Trophoblast cell (in vitro differentiated cells and primary cell): ENCODE measurements at regions not wholly inside any gene's neighbourhood (a gene's known extent, or its start where the extent isn't known, plus 50 kb on each side); places are given as distances from the start of the nearest gene placed in this dataset.
"Not testable (repeated sequence)": the region's sequence is repeated elsewhere in the genome, so short reads cannot be mapped to it uniquely, and the experiment has no call there.

ENCODE experiments used
- DNase-seq, 2 donors: peaks; one replicate each; pipeline ENCODE4 v3.0.0-alpha.2; 2016
- H2AFZ ChIP-seq: 2 replicates; pipeline ENCODE4 v1.6.1; 2013; ENCODE audit warnings: low read length, moderate library complexity, mild to moderate bottlenecking; ENCODE audit not compliant: insufficient read depth, poor library complexity
- H2AK5ac ChIP-seq: 2 replicates; pipeline ENCODE4 v1.6.1; 2013; ENCODE audit warnings: mild to moderate bottlenecking, low read length
- H2BK120ac ChIP-seq: 2 replicates; pipeline ENCODE4 v1.6.1; 2013; ENCODE audit warnings: low read length, mild to moderate bottlenecking, moderate library complexity; ENCODE audit not compliant: insufficient read depth, poor library complexity
- H2BK12ac ChIP-seq: 2 replicates; pipeline ENCODE4 v1.6.1; 2013; ENCODE audit warnings: mild to moderate bottlenecking, low read length, moderate library complexity
- H2BK5ac ChIP-seq: 2 replicates; pipeline ENCODE4 v1.6.1; 2013; ENCODE audit warnings: low read length, low read depth, moderate library complexity, mild to moderate bottlenecking; ENCODE audit not compliant: poor library complexity
- H3K14ac ChIP-seq: 2 replicates; pipeline ENCODE4 v1.6.1; 2013; ENCODE audit warnings: mild to moderate bottlenecking, low read length
- H3K18ac ChIP-seq: 2 replicates; pipeline ENCODE4 v1.6.1; 2013; ENCODE audit warnings: mild to moderate bottlenecking, low read length
- H3K23ac ChIP-seq: 2 replicates; pipeline ENCODE4 v1.6.1; 2013; ENCODE audit warnings: low read length
- H3K27ac ChIP-seq: 2 replicates; pipeline ENCODE4 v1.5.1; 2013; ENCODE audit warnings: low read depth, mild to moderate bottlenecking, inconsistent platforms, low read length, moderate library complexity
- H3K27me3 ChIP-seq: 2 replicates; pipeline ENCODE4 v1.6.1; 2013; ENCODE audit warnings: inconsistent platforms, mild to moderate bottlenecking, low read length, moderate library complexity; ENCODE audit not compliant: insufficient read depth
- H3K36me3 ChIP-seq, 2 experiments: 1 replicate in 1 of 2; 2 replicates in 1 of 2; pipeline ENCODE4 v1.6.1; 2013; ENCODE audit warnings: low read length in 2 of 2, mild to moderate bottlenecking in 2 of 2, moderate library complexity in 1 of 2; ENCODE audit not compliant: insufficient read depth in 2 of 2, control insufficient read depth in 1 of 2
- H3K4ac ChIP-seq: 2 replicates; pipeline ENCODE4 v1.6.1; 2013; ENCODE audit warnings: low read depth, mild to moderate bottlenecking, low read length, moderate library complexity
- H3K4me1 ChIP-seq, 2 experiments: 1 replicate in 1 of 2; 2 replicates in 1 of 2; pipeline ENCODE4 v1.6.1; 2013; ENCODE audit warnings: low read length in 2 of 2, mild to moderate bottlenecking in 2 of 2, moderate library complexity in 1 of 2; ENCODE audit not compliant: insufficient read depth in 2 of 2, control insufficient read depth in 1 of 2
- H3K4me2 ChIP-seq: 2 replicates; pipeline ENCODE4 v1.6.1; 2013; ENCODE audit warnings: inconsistent platforms, mild to moderate bottlenecking, low read length, moderate library complexity
- H3K4me3 ChIP-seq: 2 replicates; pipeline ENCODE4 v1.5.1; 2013; ENCODE audit warnings: mild to moderate bottlenecking, low read depth, low read length, inconsistent platforms
- H3K79me1 ChIP-seq: one replicate; pipeline ENCODE4 v1.6.1; 2013; ENCODE audit warnings: low read length
- H3K79me2 ChIP-seq: 2 replicates; pipeline ENCODE4 v1.6.1; 2013; ENCODE audit warnings: low read length, mild to moderate bottlenecking; ENCODE audit not compliant: control insufficient read depth, insufficient read depth, poor library complexity
- H3K9ac ChIP-seq: 2 replicates; pipeline ENCODE4 v1.6.1; 2013; ENCODE audit warnings: mild to moderate bottlenecking, low read length
- H3K9me3 ChIP-seq: 2 replicates; pipeline ENCODE4 v1.6.1; 2013; ENCODE audit warnings: low read depth, mild to moderate bottlenecking, control low read depth, inconsistent platforms, low read length; ENCODE audit not compliant: insufficient read depth
- H4K12ac ChIP-seq: 2 replicates; pipeline ENCODE4 v1.6.1; 2013; ENCODE audit warnings: low read depth, mild to moderate bottlenecking, low read length, moderate library complexity
- H4K8ac ChIP-seq: 2 replicates; pipeline ENCODE4 v1.6.1; 2013; ENCODE audit warnings: low read depth, mild to moderate bottlenecking, low read length, moderate library complexity
- H4K91ac ChIP-seq: one replicate; pipeline ENCODE4 v1.6.1; 2013; ENCODE audit warnings: low read depth, mild to moderate bottlenecking, low read length, moderate library complexity
- WGBS: extraction: QIAGEN DNeasy Blood & Tissue Kit; methylation state at CpG from one replicate; pipeline ENCODE4 v1.1.7; 2013; ENCODE audit warnings: missing lambda C conversion rate; ENCODE audit not compliant: insufficient read length, insufficient coverage; ENCODE audit errors: extremely low coverage; 5-methylcytosine and 5-hydroxymethylcytosine counted together

- no peak overlapping the region for H4K8ac ChIP-seq
- WGBS = no CpG with 5 or more reads among the region's 4 CpGs
- no peak overlapping the region for H3K18ac ChIP-seq
- H3K9me3 ChIP-seq = no peaks in the 10 kb centered on the region
- no peaks in the 10 kb centered on the region for H3K79me2 ChIP-seq
- no peak overlapping the region for H2BK12ac ChIP-seq
- no peak overlapping the region for H3K27ac ChIP-seq
- no peaks in the 10 kb centered on the region for H3K27me3 ChIP-seq
- no peak overlapping the region for H3K9ac ChIP-seq
- H2BK5ac ChIP-seq = no peak overlapping the region
- no peak overlapping the region for H3K4me2 ChIP-seq
- H2AFZ ChIP-seq = no peak overlapping the region
- H2AK5ac ChIP-seq = no peak overlapping the region
- no peaks in the 10 kb centered on the region for H3K36me3 ChIP-seq
- no peak overlapping the region for H4K12ac ChIP-seq
- H3K79me1 ChIP-seq = no peaks in the 10 kb centered on the region
- H3K4me3 ChIP-seq = no peak overlapping the region
- no peak overlapping the region for H3K14ac ChIP-seq
- no peak for DNase-seq
- no peaks in the 10 kb centered on the region for H3K4me1 ChIP-seq
- no peak overlapping the region for H4K91ac ChIP-seq
- H2BK120ac ChIP-seq = no peak overlapping the region
- no peak overlapping the region for H3K23ac ChIP-seq
- H3K4ac ChIP-seq = no peak overlapping the region
Observed at GRCh38 chrX:144219035-144219434, 335.2 kb downstream of the UBE2NL start.

- H3K4me3 ChIP-seq, H2BK5ac ChIP-seq, H3K36me3 ChIP-seq, H3K9ac ChIP-seq, H2BK12ac ChIP-seq, H3K79me2 ChIP-seq, H4K12ac ChIP-seq, H3K4ac ChIP-seq, H3K79me1 ChIP-seq, H2AFZ ChIP-seq, H3K4me1 ChIP-seq, H3K14ac ChIP-seq, H3K27me3 ChIP-seq, H2BK120ac ChIP-seq, H3K4me2 ChIP-seq, H4K91ac ChIP-seq, H3K18ac ChIP-seq, H2AK5ac ChIP-seq, H3K23ac ChIP-seq, H3K9me3 ChIP-seq, DNase-seq, H4K8ac ChIP-seq, H3K27ac ChIP-seq: not testable (repeated sequence)
- WGBS = no CpG with 5 or more reads among the region's 40 CpGs
Observed at GRCh38 chrX:144231116-144231785, 347.4 kb downstream of the UBE2NL start.

GRCh38 chrX:144253356-144253755 lies 369.5 kb downstream of the UBE2NL start:
- H3K4me3 ChIP-seq = no peak overlapping the region
- H3K14ac ChIP-seq = no peak overlapping the region
- H2AFZ ChIP-seq = no peak overlapping the region
- no peak overlapping the region for H2AK5ac ChIP-seq
- H3K27ac ChIP-seq = no peak overlapping the region
- H4K8ac ChIP-seq = no peak overlapping the region
- H3K4me2 ChIP-seq = no peak overlapping the region
- DNase-seq = no peak
- H3K79me1 ChIP-seq = no peaks in the 10 kb centered on the region
- no peaks in the 10 kb centered on the region for H3K27me3 ChIP-seq
- no peaks in the 10 kb centered on the region for H3K9me3 ChIP-seq
- H3K4ac ChIP-seq = no peak overlapping the region
- no peak overlapping the region for H3K9ac ChIP-seq
- no peak overlapping the region for H3K18ac ChIP-seq
- no peak overlapping the region for H2BK120ac ChIP-seq
- no peak overlapping the region for H4K12ac ChIP-seq
- no peak overlapping the region for H3K23ac ChIP-seq
- H3K79me2 ChIP-seq = no peaks in the 10 kb centered on the region
- no peak overlapping the region for H2BK12ac ChIP-seq
- H3K4me1 ChIP-seq = no peaks in the 10 kb centered on the region
- no peak overlapping the region for H4K91ac ChIP-seq
- H2BK5ac ChIP-seq = no peak overlapping the region
- no peaks in the 10 kb centered on the region for H3K36me3 ChIP-seq
- no CpG with 5 or more reads among the region's 1 CpG for WGBS

- Histone ChIP-seq H3K14ac (no peak overlapping the region), H2AFZ (no peak overlapping the region), H3K18ac (no peak overlapping the region), H3K23ac (no peak overlapping the region), H4K12ac (no peak overlapping the region), H3K4me1 (no peaks in the 10 kb centered on the region), H2BK5ac (no peak overlapping the region), H3K79me2 (no peaks in the 10 kb centered on the region), H3K9ac (no peak overlapping the region), H3K27me3 (no peaks in the 10 kb centered on the region), H3K4me3 (no peak overlapping the region), H2AK5ac (no peak overlapping the region), H3K79me1 (no peaks in the 10 kb centered on the region), H3K9me3 (no peaks in the 10 kb centered on the region), H3K36me3 (no peaks in the 10 kb centered on the region), H4K8ac (no peak overlapping the region), H3K4me2 (no peak overlapping the region), H2BK12ac (no peak overlapping the region), H4K91ac (no peak overlapping the region), H2BK120ac (no peak overlapping the region), H3K27ac (no peak overlapping the region), H3K4ac (no peak overlapping the region)
- no CpG with 5 or more reads among the region's 3 CpGs for WGBS
- DNase-seq = no peak
Observed at GRCh38 chrX:144259054-144259453, 375.2 kb downstream of the UBE2NL start.
